GM12865 (cell line): ENCODE measurements at regions not wholly inside any gene's neighbourhood (a gene's known extent, or its start where the extent isn't known, plus 50 kb on each side); places are given as distances from the start of the nearest gene placed in this dataset.

Experiments used
- DNase-seq: peaks from one replicate; pipeline ENCODE4 v3.0.0; 2010; ENCODE audit warnings: low read depth
- H3K4me3 ChIP-seq: 2 replicates; pipeline ENCODE4 v1.5.1; 2011; ENCODE audit warnings: mild to moderate bottlenecking, low read depth, low read length, control low read depth
- TF ChIP-seq, protein P1 (sequence below): IDR thresholded peaks from 2 replicates; pipeline ENCODE4 v1.5.1; 2011; ENCODE audit warnings: low read length, control low read depth, low read depth, inconsistent platforms; ENCODE audit not compliant: insufficient read depth; ENCODE audit errors: missing control alignments

- no peak overlapping the region for H3K4me3 ChIP-seq
- DNase-seq = no peak
- TF ChIP-seq, protein P1, sequence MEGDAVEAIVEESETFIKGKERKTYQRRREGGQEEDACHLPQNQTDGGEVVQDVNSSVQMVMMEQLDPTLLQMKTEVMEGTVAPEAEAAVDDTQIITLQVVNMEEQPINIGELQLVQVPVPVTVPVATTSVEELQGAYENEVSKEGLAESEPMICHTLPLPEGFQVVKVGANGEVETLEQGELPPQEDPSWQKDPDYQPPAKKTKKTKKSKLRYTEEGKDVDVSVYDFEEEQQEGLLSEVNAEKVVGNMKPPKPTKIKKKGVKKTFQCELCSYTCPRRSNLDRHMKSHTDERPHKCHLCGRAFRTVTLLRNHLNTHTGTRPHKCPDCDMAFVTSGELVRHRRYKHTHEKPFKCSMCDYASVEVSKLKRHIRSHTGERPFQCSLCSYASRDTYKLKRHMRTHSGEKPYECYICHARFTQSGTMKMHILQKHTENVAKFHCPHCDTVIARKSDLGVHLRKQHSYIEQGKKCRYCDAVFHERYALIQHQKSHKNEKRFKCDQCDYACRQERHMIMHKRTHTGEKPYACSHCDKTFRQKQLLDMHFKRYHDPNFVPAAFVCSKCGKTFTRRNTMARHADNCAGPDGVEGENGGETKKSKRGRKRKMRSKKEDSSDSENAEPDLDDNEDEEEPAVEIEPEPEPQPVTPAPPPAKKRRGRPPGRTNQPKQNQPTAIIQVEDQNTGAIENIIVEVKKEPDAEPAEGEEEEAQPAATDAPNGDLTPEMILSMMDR = no peak
Observed at GRCh38 chr21:35953597-35953996, 106.7 kb downstream of the SETD4 start.

- no peak overlapping the region for H3K4me3 ChIP-seq
- TF ChIP-seq, protein P1 = no peak
- DNase-seq = no peak
Observed at GRCh38 chr21:35952651-35953340, 107.5 kb downstream of the SETD4 start.

DNA sequence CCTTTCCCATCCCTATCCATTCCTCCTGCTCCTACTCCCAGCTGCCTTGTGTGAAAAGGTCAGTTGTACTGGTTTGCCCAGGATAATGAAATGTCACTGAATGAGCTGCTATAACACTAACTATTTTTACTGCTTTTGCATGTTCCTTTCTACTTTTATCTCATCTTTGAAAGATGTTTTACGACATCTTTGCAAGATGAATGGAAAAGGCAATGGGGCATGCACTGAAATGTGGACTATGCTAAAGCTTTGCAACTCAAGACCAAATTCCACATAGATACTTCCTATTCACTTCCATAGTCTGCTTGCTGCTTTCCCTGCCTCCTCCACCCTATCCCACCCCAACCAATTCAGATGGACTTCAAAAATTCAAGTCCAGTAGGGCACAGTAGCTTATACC is 111.3 kb downstream of the SETD4 start:
- DNase-seq = no peak
- no peak overlapping the region for H3K4me3 ChIP-seq
- TF ChIP-seq, protein P1 = no peak

GRCh38 chr21:35945089-35945671 is 115.1 kb downstream of the SETD4 start:
- no peak for DNase-seq
- TF ChIP-seq, protein P1 = no peak
- H3K4me3 ChIP-seq = no peak overlapping the region

DNA sequence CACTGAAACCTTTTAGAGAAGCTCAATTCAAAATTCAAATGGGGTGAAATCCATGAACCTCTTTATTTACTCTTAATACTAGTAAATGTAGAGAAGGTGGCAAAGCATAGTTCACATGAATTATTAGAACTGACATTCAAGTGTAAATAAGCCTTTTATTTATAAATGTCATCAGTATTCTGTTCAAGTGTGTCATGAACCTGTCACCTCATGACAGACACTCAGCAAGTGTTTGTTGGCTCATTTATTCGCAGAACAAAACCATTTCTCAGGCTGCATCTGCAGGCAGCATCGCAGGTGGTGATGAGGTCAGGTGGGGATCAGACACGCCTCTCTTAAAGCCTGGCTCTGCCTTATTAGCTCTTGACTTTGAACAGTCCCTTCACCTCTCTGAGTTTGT is 116.6 kb downstream of the SETD4 start:
- no peak for DNase-seq
- TF ChIP-seq, protein P1 = no peak

GRCh38 chr21:35942211-35943144 is 117.8 kb downstream of the SETD4 start:
- TF ChIP-seq, protein P1 = no peak
- no peak overlapping the region for H3K4me3 ChIP-seq
- no peak for DNase-seq

More for the DNA sequence above, 116.6 kb downstream of the SETD4 start:
- no peak overlapping the region for H3K4me3 ChIP-seq
